HepG2 (cell line): ENCODE measurements at regions not wholly inside any gene's neighbourhood (a gene's known extent, or its start where the extent isn't known, plus 50 kb on each side); places are given as distances from the start of the nearest gene placed in this dataset.
"Not testable (repeated sequence)": the region's sequence is repeated elsewhere in the genome, so short reads cannot be mapped to it uniquely, and the experiment has no call there.

ENCODE experiments used
- ATAC-seq: fragments of 200-7000 bp; cut with Tn5 transposase; 3 replicates; pipeline ENCODE4 v1.9.1; 2020; ENCODE audit warnings: mild to moderate bottlenecking, moderate library complexity
- BruUV-seq: library from RNA; stranded (reverse); fragments of 400-500 nt; replicated peaks from 2 replicates; lab custom pipeline; 2021; lab: Mats Ljungman, UMichigan
- CTCF ChIA-PET: fragments of 300-600 bp; formaldehyde crosslinking; extraction: SDS; loops from one replicate; lab custom pipeline; 2021; ENCODE audit warnings: low total read pairs, inconsistent platforms, low intra/inter-chr PET ratio; lab: Yijun Ruan, JAX
- POLR2A ChIA-PET: fragments of 350-600 bp; sonication (Branson Sonifier 250); formaldehyde crosslinking; loops from one replicate; lab custom pipeline; 2020; ENCODE audit warnings: antibody characterized with exemption, inconsistent platforms; lab: Yijun Ruan, JAX
- DNase-seq: peaks from one replicate; pipeline ENCODE4 v3.0.0-alpha.2; 2015; ENCODE audit warnings: low spot score
- FAIRE-seq: peaks from 3 replicates; lab custom pipeline; 2011; peaks lifted over from hg19 to GRCh38; lab: Jason Lieb, UNC
- H2AFZ ChIP-seq: one replicate; pipeline ENCODE4 v1.6.1; 2011; ENCODE audit warnings: low read length, inconsistent platforms
- H3K27ac ChIP-seq: fragments of 300-600 bp; 3 replicates; pipeline ENCODE4 v1.8.0; 2011; ENCODE audit warnings: mixed run types, mild to moderate bottlenecking, mixed read lengths, low read length, inconsistent platforms; ENCODE audit not compliant: insufficient read depth; ENCODE audit errors: extremely low read length
- H3K27me3 ChIP-seq, 2 experiments: fragments of 200-600 bp in 1 of 2; 2 replicates in 1 of 2; 3 replicates in 1 of 2; pipeline versions ENCODE4 v1.6.0 to v1.8.0; 2011; ENCODE audit warnings: low read length in 2 of 2, mild to moderate bottlenecking in 2 of 2, moderate library complexity in 2 of 2, inconsistent platforms in 1 of 2; ENCODE audit not compliant: insufficient read depth in 2 of 2, control insufficient read depth in 1 of 2
- H3K36me3 ChIP-seq, 2 experiments: fragments of 200-600 bp in 1 of 2; replicated peaks in 1 of 2; 2 replicates in 1 of 2; 3 replicates in 1 of 2; pipeline versions ENCODE4 v1.5.1 to v1.8.0; 2011; ENCODE audit warnings: low read length in 2 of 2, inconsistent platforms in 1 of 2; ENCODE audit not compliant: insufficient read depth in 2 of 2, control insufficient read depth in 1 of 2
- H3K4me1 ChIP-seq: 2 replicates; pipeline ENCODE4 v1.5.1; 2012; ENCODE audit warnings: low read length, inconsistent platforms; ENCODE audit not compliant: insufficient read depth
- H3K4me2 ChIP-seq: 2 replicates; pipeline ENCODE4 v1.6.0; 2011; ENCODE audit warnings: low read depth, low read length, inconsistent platforms
- H3K4me3 ChIP-seq, 3 experiments: fragments of 200-600 bp in 1 of 3; sonication (generic), shearing (Covaris generic) in 1 of 3; replicated peaks in 1 of 3; 2 replicates each; pipeline ENCODE4 v1.5.1; 2011 to 2016; ENCODE audit warnings: low read length in 3 of 3, inconsistent platforms in 2 of 3, low read depth in 2 of 3, mild to moderate bottlenecking in 2 of 3, control low read depth in 1 of 3, mixed read lengths in 1 of 3; ENCODE audit not compliant: insufficient read depth in 1 of 3
- H3K79me2 ChIP-seq: one replicate; pipeline ENCODE4 v1.6.1; 2011; ENCODE audit warnings: low read length, inconsistent platforms; ENCODE audit not compliant: insufficient read depth
- H3K9ac ChIP-seq: 2 replicates; pipeline ENCODE4 v1.6.0; 2011; ENCODE audit warnings: mild to moderate bottlenecking, low read depth, low read length, inconsistent platforms; ENCODE audit not compliant: insufficient read depth
- H3K9me3 ChIP-seq: 2 replicates; pipeline ENCODE4 v1.5.1; 2012; ENCODE audit warnings: mild to moderate bottlenecking, low read length
- H4K20me1 ChIP-seq: 2 replicates; pipeline ENCODE4 v1.6.0; 2011; ENCODE audit warnings: inconsistent platforms, mild to moderate bottlenecking, low read length, moderate library complexity; ENCODE audit not compliant: insufficient read depth
- FLYWCH1 ChIP-seq: sonication (generic); formaldehyde crosslinking; IDR thresholded peaks from 2 replicates; pipeline ENCODE4 v1.8.1; 2023; ENCODE audit warnings: mild to moderate bottlenecking, missing genetic modification reagents
- FOXA1 ChIP-seq, 2 experiments: fragments of 450-650 bp in 1 of 2; sonication (generic) in 1 of 2; formaldehyde crosslinking in 1 of 2; IDR thresholded peaks; 2 replicates each; pipeline versions ENCODE4 v1.4.0 to v1.6.1; 2016 to 2020; ENCODE audit warnings: missing genetic modification reagents in 1 of 2
- LCORL ChIP-seq, 2 experiments: fragments of 450-650 bp in 1 of 2; sonication (generic) in 1 of 2; formaldehyde crosslinking in 1 of 2; IDR thresholded peaks; 2 replicates each; pipeline versions ENCODE4 v1.5.0 to v1.6.1; 2017 to 2020; ENCODE audit warnings: antibody characterized with exemption in 1 of 2, missing genetic modification reagents in 1 of 2
- MATR3 ChIP-seq: sonication (generic); formaldehyde crosslinking; IDR thresholded peaks from 2 replicates; pipeline ENCODE4 v1.4.0; 2020; ENCODE audit warnings: missing genetic modification reagents
- SIN3A ChIP-seq: IDR thresholded peaks from 2 replicates; pipeline ENCODE4 v1.6.1; 2011; ENCODE audit warnings: low read depth, mild to moderate bottlenecking, control low read depth, low read length, borderline replicate concordance
- SKI ChIP-seq: fragments of 450-650 bp; IDR thresholded peaks from one replicate; pipeline ENCODE4 v1.6.1; 2018; ENCODE audit warnings: mild to moderate bottlenecking; ENCODE audit not compliant: partially characterized antibody
- TGIF2 ChIP-seq: IDR thresholded peaks from 2 replicates; pipeline ENCODE4 v1.6.1; 2016; ENCODE audit warnings: control low read depth, missing compliant biosample characterization
- UBTF ChIP-seq: sonication (generic); formaldehyde crosslinking; IDR thresholded peaks from 2 replicates; pipeline ENCODE4 v1.4.0; 2020; ENCODE audit warnings: mild to moderate bottlenecking, missing genetic modification reagents
- ZKSCAN1 ChIP-seq: fragments of 150-350 bp; IDR thresholded peaks from 2 replicates; pipeline ENCODE4 v1.6.1; 2014; ENCODE audit warnings: low read length
- ZNF205 ChIP-seq: IDR thresholded peaks from 2 replicates; pipeline ENCODE4 v1.6.1; 2018; ENCODE audit warnings: missing biosample characterization, missing genetic modification reagents
- ZNF317 ChIP-seq: sonication (generic); formaldehyde crosslinking; IDR thresholded peaks from 2 replicates; pipeline ENCODE4 v1.5.0; 2020; ENCODE audit warnings: mild to moderate bottlenecking, missing genetic modification reagents
- ZNF382 ChIP-seq: sonication (generic); formaldehyde crosslinking; IDR thresholded peaks from 2 replicates; pipeline ENCODE4 v1.5.0; 2020; ENCODE audit warnings: missing genetic modification reagents, mild to moderate bottlenecking, borderline replicate concordance
- ZNF431 ChIP-seq: sonication (generic); formaldehyde crosslinking; IDR thresholded peaks from 2 replicates; pipeline ENCODE4 v1.9.0; 2022; ENCODE audit warnings: missing genetic modification reagents, low read depth, mild to moderate bottlenecking, borderline replicate concordance
- ZNF549 ChIP-seq: sonication (generic); formaldehyde crosslinking; IDR thresholded peaks from 2 replicates; pipeline ENCODE4 v1.5.0; 2020; ENCODE audit warnings: missing genetic modification reagents
- ZNF605 ChIP-seq: sonication (generic); formaldehyde crosslinking; IDR thresholded peaks from 2 replicates; pipeline ENCODE4 v1.8.0; 2022; ENCODE audit warnings: mild to moderate bottlenecking, missing genetic modification reagents
- WGBS: methylation state at CpG from one replicate; pipeline ENCODE4 v1.1.6; 2017; ENCODE audit warnings: low lambda C conversion rate; 5-methylcytosine and 5-hydroxymethylcytosine counted together
- in situ Hi-C: cut with HindIII; loops from 2 replicates; pipeline ENCODE4 v1.10.0; 2017; ENCODE audit warnings: low pct_unique_long_range_greater_than_20kb; ENCODE audit not compliant: extremely low pct_ligation_motif_present
- intact Hi-C: fragments of 100-400 bp; cut with micrococcal nuclease; formaldehyde crosslinking; loops from one replicate; pipeline ENCODE4 v1.10.0; 2022; ENCODE audit not compliant: unreplicated experiment
- TF ChIP-seq, protein P1 (sequence below): sonication (generic); formaldehyde crosslinking; IDR thresholded peaks from 2 replicates; pipeline ENCODE4 v1.4.0; 2020; ENCODE audit warnings: missing genetic modification reagents, borderline replicate concordance

DNA sequence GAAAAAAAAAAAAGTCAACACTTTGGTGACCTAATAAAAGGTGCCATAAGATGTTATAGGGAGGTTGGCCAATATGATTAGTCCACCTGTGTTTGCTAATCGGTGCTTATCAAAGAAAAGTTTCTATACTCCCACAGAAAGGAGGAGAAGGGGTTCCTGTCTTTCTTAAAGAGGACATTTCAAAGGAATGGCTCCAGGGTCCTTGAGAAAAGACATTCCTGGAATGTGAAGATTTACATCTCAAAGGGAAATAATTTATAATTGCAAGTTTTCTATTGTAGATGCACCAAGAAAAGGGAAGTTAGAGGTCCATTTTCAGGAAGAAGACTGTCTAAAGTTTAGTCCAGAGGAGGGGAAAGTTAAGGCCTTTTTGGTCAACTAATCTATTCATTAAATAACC is 715.3 kb downstream of the NXPH1 start (continued):
- no peak for TF ChIP-seq LCORL (IDR thresholded peaks at IDR 0.05)
- no peak for TF ChIP-seq LCORL (CRISPR knock-in tag; IDR thresholded peaks at IDR 0.05)
- no peak for TF ChIP-seq ZNF605 (CRISPR knock-in tag)
- no peak for TF ChIP-seq FOXA1 (IDR thresholded peaks at IDR 0.05)
- TF ChIP-seq FOXA1 (CRISPR knock-in tag; IDR thresholded peaks at IDR 0.05): no peak
- TF ChIP-seq, protein P1, sequence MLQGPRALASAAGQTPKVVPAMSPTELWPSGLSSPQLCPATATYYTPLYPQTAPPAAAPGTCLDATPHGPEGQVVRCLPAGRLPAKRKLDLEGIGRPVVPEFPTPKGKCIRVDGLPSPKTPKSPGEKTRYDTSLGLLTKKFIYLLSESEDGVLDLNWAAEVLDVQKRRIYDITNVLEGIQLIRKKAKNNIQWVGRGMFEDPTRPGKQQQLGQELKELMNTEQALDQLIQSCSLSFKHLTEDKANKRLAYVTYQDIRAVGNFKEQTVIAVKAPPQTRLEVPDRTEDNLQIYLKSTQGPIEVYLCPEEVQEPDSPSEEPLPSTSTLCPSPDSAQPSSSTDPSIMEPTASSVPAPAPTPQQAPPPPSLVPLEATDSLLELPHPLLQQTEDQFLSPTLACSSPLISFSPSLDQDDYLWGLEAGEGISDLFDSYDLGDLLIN (CRISPR knock-in tag): no peak
- no peak for TF ChIP-seq ZNF205 (CRISPR knock-in tag)
- no peak for TF ChIP-seq ZNF431 (CRISPR knock-in tag)
- no peak for TF ChIP-seq SKI
- TF ChIP-seq ZKSCAN1: no peak
- TF ChIP-seq FLYWCH1 (CRISPR knock-in tag): no peak
- no peak for TF ChIP-seq ZNF317

GRCh38 chr7:9149499-9150082 is 716.2 kb downstream of the NXPH1 start:
- no peak for FAIRE-seq
- no peak overlapping the region for H3K27ac ChIP-seq
- BruUV-seq: no TSS peak
- no peak overlapping the region for H3K9ac ChIP-seq
- H3K9me3 ChIP-seq: peaks cover 73% of the 10 kb centered on the region
- no peaks in the 10 kb centered on the region for H3K4me1 ChIP-seq
- no peak for DNase-seq
- ATAC-seq: no peak
- H3K4me2 ChIP-seq: no peak overlapping the region
- no peaks in the 10 kb centered on the region for H3K36me3 ChIP-seq
- WGBS: 1% methylated on average over 4 of the region's 4 CpGs
- H3K27me3 ChIP-seq: no peaks in the 10 kb centered on the region
- in situ Hi-C loops (no loop called here), intact Hi-C loops (no loop called here)
- CTCF ChIA-PET: no interaction called here
- TF ChIP-seq ZNF382 (CRISPR knock-in tag): no peak
- TF ChIP-seq SIN3A: no peak
- TF ChIP-seq MATR3: no peak
- no peak for TF ChIP-seq UBTF (CRISPR knock-in tag)
- TF ChIP-seq ZNF549 (CRISPR knock-in tag): no peak
- TF ChIP-seq TGIF2: no peak
- H2AFZ ChIP-seq: no peak overlapping the region
- no peaks in the 10 kb centered on the region for H4K20me1 ChIP-seq
- H3K4me3 ChIP-seq: no peak overlapping the region
- no peaks in the 10 kb centered on the region for H3K79me2 ChIP-seq
- POLR2A ChIA-PET: no interaction called here

DNA sequence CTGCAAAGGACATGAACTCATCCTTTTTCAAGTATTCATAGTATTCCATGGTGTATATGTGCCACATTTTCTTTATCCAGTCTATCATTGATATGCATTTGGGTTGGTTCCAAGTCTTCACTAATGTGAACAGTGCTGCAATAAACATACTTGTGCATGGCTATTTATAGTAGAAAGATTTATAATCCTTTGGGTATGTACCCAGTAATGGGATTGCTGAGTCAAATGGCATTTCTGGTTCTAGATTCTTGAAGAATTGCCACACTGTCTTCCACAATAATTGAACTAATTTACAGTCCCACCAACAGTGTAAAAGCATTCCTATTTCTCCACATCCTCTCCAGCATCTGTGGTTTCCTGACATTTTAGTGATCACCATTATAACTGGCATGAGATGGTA is 730.3 kb downstream of the NXPH1 start:
- H2AFZ ChIP-seq, H3K9ac ChIP-seq, intact Hi-C loops, CTCF ChIA-PET, H3K4me3 ChIP-seq, FAIRE-seq, H3K4me2 ChIP-seq, in situ Hi-C loops, ATAC-seq, H4K20me1 ChIP-seq, POLR2A ChIA-PET, H3K27ac ChIP-seq, DNase-seq, H3K4me1 ChIP-seq, H3K27me3 ChIP-seq, H3K79me2 ChIP-seq, H3K36me3 ChIP-seq, BruUV-seq: not testable (repeated sequence)
- peaks cover 73% of the 10 kb centered on the region for H3K9me3 ChIP-seq
